ENCODE measurements at regions not wholly inside any gene's neighbourhood (a gene's known extent, or its start where the extent isn't known, plus 50 kb on each side); places are given as distances from the start of the nearest gene placed in this dataset.

- Histone ChIP-seq H3K9me3 (ENCODE audit: severe bottlenecking) (no peaks in the 10 kb centered on the region), H3K27me3 (ENCODE audit: insufficient read depth, poor library complexity, severe bottlenecking) (no peaks in the 10 kb centered on the region), H3K4me1 (ENCODE audit: insufficient read depth, poor library complexity, severe bottlenecking) (no peaks in the 10 kb centered on the region), H3K36me3 (ENCODE audit: low read depth) (no peaks in the 10 kb centered on the region), H3K4me3 (ENCODE audit: severe bottlenecking) (no peak overlapping the region), H3K27ac (ENCODE audit: poor library complexity, severe bottlenecking) (no peak overlapping the region)
- no peak for TF ChIP-seq CTCF (IDR thresholded peaks at IDR 0.05; ENCODE audit: poor library complexity, severe bottlenecking)
- DNase-seq (ENCODE audit: low spot score) = no peak
- ATAC-seq (ENCODE audit: low read depth) = no peak
Measured at GRCh38 chr4:152114562-152114961, 353.8 kb upstream of the GATB start.

- Histone ChIP-seq H3K4me3 (ENCODE audit: severe bottlenecking) (no peak overlapping the region), H3K27me3 (ENCODE audit: insufficient read depth, poor library complexity, severe bottlenecking) (no peaks in the 10 kb centered on the region), H3K36me3 (ENCODE audit: low read depth) (no peaks in the 10 kb centered on the region), H3K4me1 (ENCODE audit: insufficient read depth, poor library complexity, severe bottlenecking) (no peaks in the 10 kb centered on the region), H3K9me3 (ENCODE audit: severe bottlenecking) (no peaks in the 10 kb centered on the region), H3K27ac (ENCODE audit: poor library complexity, severe bottlenecking) (no peak overlapping the region)
- TF ChIP-seq CTCF (IDR thresholded peaks at IDR 0.05; ENCODE audit: poor library complexity, severe bottlenecking) = no peak
- ATAC-seq (ENCODE audit: low read depth) (no peak), DNase-seq (ENCODE audit: low spot score) (no peak)
Measured at GRCh38 chr4:152112887-152113286, 352.1 kb upstream of the GATB start.

- DNase-seq (ENCODE audit: low spot score) = no peak
- no peak for TF ChIP-seq CTCF (IDR thresholded peaks at IDR 0.05; ENCODE audit: poor library complexity, severe bottlenecking)
- Histone ChIP-seq H3K4me1 (ENCODE audit: insufficient read depth, poor library complexity, severe bottlenecking) (no peaks in the 10 kb centered on the region), H3K27me3 (ENCODE audit: insufficient read depth, poor library complexity, severe bottlenecking) (no peaks in the 10 kb centered on the region), H3K27ac (ENCODE audit: poor library complexity, severe bottlenecking) (no peak overlapping the region), H3K4me3 (ENCODE audit: severe bottlenecking) (no peak overlapping the region), H3K9me3 (ENCODE audit: severe bottlenecking) (no peaks in the 10 kb centered on the region), H3K36me3 (ENCODE audit: low read depth) (no peaks in the 10 kb centered on the region)
- ATAC-seq (ENCODE audit: low read depth) = no peak
Measured at GRCh38 chr4:152112190-152112589, 351.4 kb upstream of the GATB start.

- no peak overlapping the region for H3K4me3 ChIP-seq (ENCODE audit: severe bottlenecking)
- no peak for ATAC-seq (ENCODE audit: low read depth)
- H3K27ac ChIP-seq (ENCODE audit: poor library complexity, severe bottlenecking) = no peak overlapping the region
- H3K27me3 ChIP-seq (ENCODE audit: insufficient read depth, poor library complexity, severe bottlenecking) = no peaks in the 10 kb centered on the region
- TF ChIP-seq CTCF (IDR thresholded peaks at IDR 0.05; ENCODE audit: poor library complexity, severe bottlenecking) = no peak
- H3K4me1 ChIP-seq (ENCODE audit: insufficient read depth, poor library complexity, severe bottlenecking) = peaks cover 10% of the 10 kb centered on the region
- DNase-seq (ENCODE audit: low spot score) = no peak
- H3K36me3 ChIP-seq (ENCODE audit: low read depth) = no peaks in the 10 kb centered on the region
- no peaks in the 10 kb centered on the region for H3K9me3 ChIP-seq (ENCODE audit: severe bottlenecking)
Measured at GRCh38 chr4:152110780-152111179, 350.0 kb upstream of the GATB start.

- Histone ChIP-seq H3K4me3 (ENCODE audit: severe bottlenecking) (no peak overlapping the region), H3K27me3 (ENCODE audit: insufficient read depth, poor library complexity, severe bottlenecking) (no peaks in the 10 kb centered on the region), H3K9me3 (ENCODE audit: severe bottlenecking) (no peaks in the 10 kb centered on the region), H3K36me3 (ENCODE audit: low read depth) (no peaks in the 10 kb centered on the region), H3K4me1 (ENCODE audit: insufficient read depth, poor library complexity, severe bottlenecking) (peaks cover 13% of the 10 kb centered on the region), H3K27ac (ENCODE audit: poor library complexity, severe bottlenecking) (no peak overlapping the region)
- DNase-seq (ENCODE audit: low spot score) = no peak
- TF ChIP-seq CTCF (IDR thresholded peaks at IDR 0.05; ENCODE audit: poor library complexity, severe bottlenecking) = no peak
- no peak for ATAC-seq (ENCODE audit: low read depth)
Measured at GRCh38 chr4:152109531-152110509, 349.0 kb upstream of the GATB start.
